ENCODE measurements at regions not wholly inside any gene's neighbourhood (a gene's known extent, or its start where the extent isn't known, plus 50 kb on each side); places are given as distances from the start of the nearest gene placed in this dataset.

- TF ChIP-seq, protein P1, sequence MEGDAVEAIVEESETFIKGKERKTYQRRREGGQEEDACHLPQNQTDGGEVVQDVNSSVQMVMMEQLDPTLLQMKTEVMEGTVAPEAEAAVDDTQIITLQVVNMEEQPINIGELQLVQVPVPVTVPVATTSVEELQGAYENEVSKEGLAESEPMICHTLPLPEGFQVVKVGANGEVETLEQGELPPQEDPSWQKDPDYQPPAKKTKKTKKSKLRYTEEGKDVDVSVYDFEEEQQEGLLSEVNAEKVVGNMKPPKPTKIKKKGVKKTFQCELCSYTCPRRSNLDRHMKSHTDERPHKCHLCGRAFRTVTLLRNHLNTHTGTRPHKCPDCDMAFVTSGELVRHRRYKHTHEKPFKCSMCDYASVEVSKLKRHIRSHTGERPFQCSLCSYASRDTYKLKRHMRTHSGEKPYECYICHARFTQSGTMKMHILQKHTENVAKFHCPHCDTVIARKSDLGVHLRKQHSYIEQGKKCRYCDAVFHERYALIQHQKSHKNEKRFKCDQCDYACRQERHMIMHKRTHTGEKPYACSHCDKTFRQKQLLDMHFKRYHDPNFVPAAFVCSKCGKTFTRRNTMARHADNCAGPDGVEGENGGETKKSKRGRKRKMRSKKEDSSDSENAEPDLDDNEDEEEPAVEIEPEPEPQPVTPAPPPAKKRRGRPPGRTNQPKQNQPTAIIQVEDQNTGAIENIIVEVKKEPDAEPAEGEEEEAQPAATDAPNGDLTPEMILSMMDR (IDR thresholded peaks at IDR 0.05) = no peak
- TF ChIP-seq POLR2A (IDR thresholded peaks at IDR 0.05) (no peak), EP300 (IDR thresholded peaks at IDR 0.05) (no peak)
These were observed 207.1 kb upstream of the ASIC2 start for GRCh38 chr17:33500151-33500550.
